HEK293 (cell line): ENCODE measurements at regions not wholly inside any gene's neighbourhood (a gene's known extent, or its start where the extent isn't known, plus 50 kb on each side); places are given as distances from the start of the nearest gene placed in this dataset.

Experiments used
- CTCF ChIA-PET: fragments of 350-600 bp; formaldehyde crosslinking; extraction: SDS; loops from one replicate; lab custom pipeline; 2021; ENCODE audit warnings: antibody characterized with exemption; lab: Yijun Ruan, JAX
- POLR2A ChIA-PET: fragments of 300-600 bp; formaldehyde crosslinking; extraction: SDS; loops from one replicate; lab custom pipeline; 2020; ENCODE audit warnings: antibody characterized with exemption, inconsistent platforms; lab: Yijun Ruan, JAX
- H3K27ac ChIP-seq: fragments of 200-500 bp; sonication (Bioruptor generic); 2 replicates; pipeline ENCODE4 v1.5.1; 2014; ENCODE audit warnings: low read depth, low read length, control low read depth, inconsistent platforms; ENCODE audit errors: extremely low read depth
- H3K36me3 ChIP-seq, 2 experiments: fragments of 200-500 bp in 1 of 2; sonication (Bioruptor generic) in 1 of 2; 1 replicate in 1 of 2; 2 replicates in 1 of 2; pipeline ENCODE4 v1.5.1; 2014 to 2017; ENCODE audit warnings: inconsistent platforms in 2 of 2, low read length in 2 of 2; ENCODE audit not compliant: control insufficient read depth in 2 of 2, insufficient read depth in 1 of 2
- H3K4me1 ChIP-seq: fragments of 200-500 bp; sonication (Bioruptor generic); 2 replicates; pipeline ENCODE4 v1.5.1; 2014; ENCODE audit warnings: mild to moderate bottlenecking, low read length, inconsistent platforms; ENCODE audit not compliant: control insufficient read depth, insufficient read depth
- H3K4me3 ChIP-seq: 2 replicates; pipeline ENCODE4 v1.5.1; 2011; ENCODE audit warnings: low read depth, mild to moderate bottlenecking, control low read depth, low read length, moderate library complexity
- H3K9me3 ChIP-seq: fragments of 200-500 bp; sonication (Bioruptor generic); 2 replicates; pipeline ENCODE4 v1.5.1; 2014; ENCODE audit warnings: low read depth, low read length, inconsistent platforms; ENCODE audit not compliant: control insufficient read depth, insufficient read depth
- HOXA7 ChIP-seq: sonication (generic); formaldehyde crosslinking; IDR thresholded peaks from 2 replicates; pipeline ENCODE4 v1.8.1; 2022; ENCODE audit warnings: missing genetic modification reagents, borderline replicate concordance
- OSR2 ChIP-seq: fragments of 450-650 bp; formaldehyde crosslinking; IDR thresholded peaks from 2 replicates; pipeline ENCODE4 v1.5.1; 2016; ENCODE audit warnings: missing biosample characterization, missing genetic modification characterization
- OVOL3 ChIP-seq: fragments of 450-650 bp; formaldehyde crosslinking; IDR thresholded peaks from 2 replicates; pipeline ENCODE4 v1.5.1; 2016; ENCODE audit warnings: missing biosample characterization, missing genetic modification characterization
- PRDM10 ChIP-seq: fragments of 450-650 bp; formaldehyde crosslinking; IDR thresholded peaks from 2 replicates; pipeline ENCODE4 v1.5.1; 2016; ENCODE audit warnings: missing biosample characterization, missing genetic modification characterization
- SCRT2 ChIP-seq: fragments of 450-650 bp; formaldehyde crosslinking; IDR thresholded peaks from 2 replicates; pipeline ENCODE4 v1.5.1; 2016; ENCODE audit warnings: missing biosample characterization, missing genetic modification characterization
- ZBTB6 ChIP-seq: fragments of 450-650 bp; formaldehyde crosslinking; IDR thresholded peaks from 2 replicates; pipeline ENCODE4 v1.5.1; 2017; ENCODE audit warnings: missing biosample characterization, missing genetic modification characterization
- ZNF112 ChIP-seq: fragments of 450-650 bp; formaldehyde crosslinking; IDR thresholded peaks from 2 replicates; pipeline ENCODE4 v1.5.0; 2017; ENCODE audit warnings: missing biosample characterization, missing genetic modification characterization
- ZNF138 ChIP-seq: fragments of 450-650 bp; formaldehyde crosslinking; IDR thresholded peaks from 2 replicates; pipeline ENCODE4 v1.5.1; 2016; ENCODE audit warnings: missing biosample characterization, missing genetic modification characterization, borderline replicate concordance
- ZNF155 ChIP-seq: fragments of 450-650 bp; formaldehyde crosslinking; IDR thresholded peaks from 2 replicates; pipeline ENCODE4 v1.5.1; 2016; ENCODE audit warnings: missing biosample characterization, missing genetic modification characterization
- ZNF174 ChIP-seq: fragments of 450-650 bp; formaldehyde crosslinking; IDR thresholded peaks from 2 replicates; pipeline ENCODE4 v1.5.0; 2017; ENCODE audit warnings: missing biosample characterization, mild to moderate bottlenecking, missing genetic modification characterization
- ZNF223 ChIP-seq: fragments of 450-650 bp; formaldehyde crosslinking; IDR thresholded peaks from 2 replicates; pipeline ENCODE4 v1.5.1; 2016; ENCODE audit warnings: missing biosample characterization, missing genetic modification characterization
- ZNF404 ChIP-seq: fragments of 450-650 bp; formaldehyde crosslinking; IDR thresholded peaks from 2 replicates; pipeline ENCODE4 v1.5.1; 2017; ENCODE audit warnings: missing biosample characterization, missing genetic modification characterization
- ZNF426 ChIP-seq: fragments of 450-650 bp; formaldehyde crosslinking; IDR thresholded peaks from 2 replicates; pipeline ENCODE4 v1.5.1; 2017; ENCODE audit warnings: missing biosample characterization, missing genetic modification characterization, mild to moderate bottlenecking, inconsistent platforms, moderate library complexity
- ZNF433 ChIP-seq: fragments of 450-650 bp; formaldehyde crosslinking; IDR thresholded peaks from 2 replicates; pipeline ENCODE4 v1.5.1; 2016; ENCODE audit warnings: missing biosample characterization, missing genetic modification characterization, low read depth
- ZNF561 ChIP-seq: fragments of 450-650 bp; IDR thresholded peaks from 2 replicates; pipeline ENCODE4 v1.5.1; 2018; ENCODE audit warnings: missing biosample characterization, missing genetic modification characterization, borderline replicate concordance
- ZNF623 ChIP-seq: fragments of 450-650 bp; formaldehyde crosslinking; IDR thresholded peaks from 2 replicates; pipeline ENCODE4 v1.5.1; 2016; ENCODE audit warnings: missing biosample characterization, missing genetic modification characterization
- ZNF654 ChIP-seq: fragments of 450-650 bp; formaldehyde crosslinking; IDR thresholded peaks from 2 replicates; pipeline ENCODE4 v1.5.1; 2016; ENCODE audit warnings: low read depth, missing biosample characterization, missing genetic modification characterization
- ZNF660 ChIP-seq: fragments of 450-650 bp; IDR thresholded peaks from 2 replicates; pipeline ENCODE4 v1.5.1; 2018; ENCODE audit warnings: missing biosample characterization, mild to moderate bottlenecking, missing genetic modification characterization
- ZNF664 ChIP-seq: fragments of 450-650 bp; formaldehyde crosslinking; IDR thresholded peaks from 2 replicates; pipeline ENCODE4 v1.5.1; 2016; ENCODE audit warnings: missing biosample characterization, missing genetic modification characterization
- ZSCAN30 ChIP-seq: fragments of 450-650 bp; IDR thresholded peaks from 2 replicates; pipeline ENCODE4 v1.5.1; 2018; ENCODE audit warnings: missing biosample characterization, mild to moderate bottlenecking, missing genetic modification characterization, moderate library complexity
- TF ChIP-seq, protein P1 (sequence below): fragments of 450-650 bp; formaldehyde crosslinking; IDR thresholded peaks from 2 replicates; pipeline ENCODE4 v1.5.1; 2016; ENCODE audit warnings: missing biosample characterization, missing genetic modification characterization
- TF ChIP-seq, protein P2 (sequence below): sonication (generic); formaldehyde crosslinking; IDR thresholded peaks from 2 replicates; pipeline ENCODE4 v1.8.1; 2022; ENCODE audit warnings: mild to moderate bottlenecking, moderate library complexity, missing genetic modification reagents

DNA sequence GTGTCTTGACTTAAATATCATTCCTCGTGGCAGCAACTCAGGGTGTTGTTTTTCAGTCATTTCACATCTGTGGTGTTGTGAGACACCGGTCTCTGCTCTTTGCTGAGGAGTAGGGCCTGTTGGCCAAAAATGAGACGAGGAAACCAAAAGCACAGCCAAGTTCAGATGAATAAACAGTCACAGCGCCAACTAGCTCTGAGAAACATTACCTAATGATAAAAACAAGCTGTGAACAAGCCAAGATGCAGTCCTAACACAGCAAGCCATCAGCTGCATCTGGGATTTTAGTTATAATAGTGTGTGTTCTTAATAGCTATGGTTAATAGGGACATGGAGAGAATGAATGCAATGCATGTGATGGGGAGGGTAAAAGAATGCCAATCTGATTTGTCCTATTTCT is 843.4 kb upstream of the DPPA4 start (continued):
- no peak for TF ChIP-seq ZNF433
- TF ChIP-seq, protein P1, sequence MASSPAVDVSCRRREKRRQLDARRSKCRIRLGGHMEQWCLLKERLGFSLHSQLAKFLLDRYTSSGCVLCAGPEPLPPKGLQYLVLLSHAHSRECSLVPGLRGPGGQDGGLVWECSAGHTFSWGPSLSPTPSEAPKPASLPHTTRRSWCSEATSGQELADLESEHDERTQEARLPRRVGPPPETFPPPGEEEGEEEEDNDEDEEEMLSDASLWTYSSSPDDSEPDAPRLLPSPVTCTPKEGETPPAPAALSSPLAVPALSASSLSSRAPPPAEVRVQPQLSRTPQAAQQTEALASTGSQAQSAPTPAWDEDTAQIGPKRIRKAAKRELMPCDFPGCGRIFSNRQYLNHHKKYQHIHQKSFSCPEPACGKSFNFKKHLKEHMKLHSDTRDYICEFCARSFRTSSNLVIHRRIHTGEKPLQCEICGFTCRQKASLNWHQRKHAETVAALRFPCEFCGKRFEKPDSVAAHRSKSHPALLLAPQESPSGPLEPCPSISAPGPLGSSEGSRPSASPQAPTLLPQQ (tag by site-specific recombination): no peak
- no peak for TF ChIP-seq ZNF561
- TF ChIP-seq ZNF623: no peak

GRCh38 chr3:110181226-110181625 is 843.9 kb upstream of the DPPA4 start:
- no peaks in the 10 kb centered on the region for H3K4me1 ChIP-seq
- no peak overlapping the region for H3K4me3 ChIP-seq
- no peak overlapping the region for H3K27ac ChIP-seq
- ChIA-PET CTCF (no interaction called here), POLR2A (no interaction called here)
- TF ChIP-seq ZNF138 (tag by site-specific recombination): no peak
- TF ChIP-seq ZBTB6: no peak
- no peaks in the 10 kb centered on the region for H3K36me3 ChIP-seq
- no peaks in the 10 kb centered on the region for H3K9me3 ChIP-seq

GRCh38 chr3:110184536-110184935 is 847.2 kb upstream of the DPPA4 start:
- no peak overlapping the region for H3K27ac ChIP-seq

More at GRCh38 chr3:110184536-110184935, 847.2 kb upstream of the DPPA4 start:
- no peaks in the 10 kb centered on the region for H3K36me3 ChIP-seq
- TF ChIP-seq ZNF654 (tag by site-specific recombination) (no peak), ZSCAN30 (tag by site-specific recombination) (no peak), ZNF112 (no peak), ZNF426 (no peak), ZNF664 (tag by site-specific recombination) (no peak), ZNF174 (no peak), ZNF660 (tag by site-specific recombination) (no peak), ZNF155 (no peak), OVOL3 (tag by site-specific recombination) (no peak), HOXA7 (no peak), ZNF404 (tag by site-specific recombination) (no peak), ZNF223 (tag by site-specific recombination) (no peak), OSR2 (no peak), SCRT2 (tag by site-specific recombination) (no peak), PRDM10 (tag by site-specific recombination) (no peak), ZNF561 (no peak)
- TF ChIP-seq, protein P2, sequence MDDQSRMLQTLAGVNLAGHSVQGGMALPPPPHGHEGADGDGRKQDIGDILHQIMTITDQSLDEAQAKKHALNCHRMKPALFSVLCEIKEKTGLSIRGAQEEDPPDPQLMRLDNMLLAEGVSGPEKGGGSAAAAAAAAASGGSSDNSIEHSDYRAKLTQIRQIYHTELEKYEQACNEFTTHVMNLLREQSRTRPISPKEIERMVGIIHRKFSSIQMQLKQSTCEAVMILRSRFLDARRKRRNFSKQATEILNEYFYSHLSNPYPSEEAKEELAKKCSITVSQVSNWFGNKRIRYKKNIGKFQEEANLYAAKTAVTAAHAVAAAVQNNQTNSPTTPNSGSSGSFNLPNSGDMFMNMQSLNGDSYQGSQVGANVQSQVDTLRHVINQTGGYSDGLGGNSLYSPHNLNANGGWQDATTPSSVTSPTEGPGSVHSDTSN (CRISPR knock-in tag): no peak
- no peak overlapping the region for H3K4me3 ChIP-seq
- POLR2A ChIA-PET: no interaction called here
- no peaks in the 10 kb centered on the region for H3K9me3 ChIP-seq
- CTCF ChIA-PET: no interaction called here
- H3K4me1 ChIP-seq: no peaks in the 10 kb centered on the region
